WERI-Rb-1 (cell line): ENCODE measurements at regions not wholly inside any gene's neighbourhood (a gene's known extent, or its start where the extent isn't known, plus 50 kb on each side); places are given as distances from the start of the nearest gene placed in this dataset.

ENCODE experiments used
- DNase-seq: peaks from one replicate; pipeline ENCODE4 v3.0.0-alpha.2; 2020
- H3K27ac ChIP-seq: fragments of 250-450 bp; sonication (Bioruptor Pico); 2 replicates; pipeline ENCODE4 v1.5.1; 2020; ENCODE audit warnings: mild to moderate bottlenecking, moderate library complexity
- H3K27me3 ChIP-seq: fragments of 250-450 bp; sonication (Bioruptor Pico); 2 replicates; pipeline ENCODE4 v1.5.1; 2021; ENCODE audit warnings: mild to moderate bottlenecking, low read depth, moderate library complexity; ENCODE audit not compliant: insufficient read depth, severe bottlenecking
- H3K36me3 ChIP-seq: fragments of 250-450 bp; sonication (Bioruptor Pico); 2 replicates; pipeline ENCODE4 v1.5.1; 2020; ENCODE audit warnings: mild to moderate bottlenecking, moderate library complexity
- H3K4me3 ChIP-seq: 2 replicates; pipeline ENCODE4 v1.5.1; 2011; ENCODE audit warnings: low read depth, mild to moderate bottlenecking, control low read depth, low read length
- H3K9me3 ChIP-seq: fragments of 250-450 bp; sonication (Bioruptor Pico); 2 replicates; pipeline ENCODE4 v1.5.1; 2021; ENCODE audit warnings: mild to moderate bottlenecking, moderate library complexity; ENCODE audit not compliant: severe bottlenecking
- TF ChIP-seq, protein P1 (sequence below): IDR thresholded peaks from 2 replicates; pipeline ENCODE4 v1.5.1; 2011; ENCODE audit warnings: low read depth, mild to moderate bottlenecking, control low read depth, inconsistent platforms, low read length

- Histone ChIP-seq H3K27me3 (no peaks in the 10 kb centered on the region), H3K27ac (no peak overlapping the region), H3K36me3 (no peaks in the 10 kb centered on the region), H3K9me3 (no peaks in the 10 kb centered on the region), H3K4me3 (no peak overlapping the region)
- no peak for DNase-seq
- TF ChIP-seq, protein P1, sequence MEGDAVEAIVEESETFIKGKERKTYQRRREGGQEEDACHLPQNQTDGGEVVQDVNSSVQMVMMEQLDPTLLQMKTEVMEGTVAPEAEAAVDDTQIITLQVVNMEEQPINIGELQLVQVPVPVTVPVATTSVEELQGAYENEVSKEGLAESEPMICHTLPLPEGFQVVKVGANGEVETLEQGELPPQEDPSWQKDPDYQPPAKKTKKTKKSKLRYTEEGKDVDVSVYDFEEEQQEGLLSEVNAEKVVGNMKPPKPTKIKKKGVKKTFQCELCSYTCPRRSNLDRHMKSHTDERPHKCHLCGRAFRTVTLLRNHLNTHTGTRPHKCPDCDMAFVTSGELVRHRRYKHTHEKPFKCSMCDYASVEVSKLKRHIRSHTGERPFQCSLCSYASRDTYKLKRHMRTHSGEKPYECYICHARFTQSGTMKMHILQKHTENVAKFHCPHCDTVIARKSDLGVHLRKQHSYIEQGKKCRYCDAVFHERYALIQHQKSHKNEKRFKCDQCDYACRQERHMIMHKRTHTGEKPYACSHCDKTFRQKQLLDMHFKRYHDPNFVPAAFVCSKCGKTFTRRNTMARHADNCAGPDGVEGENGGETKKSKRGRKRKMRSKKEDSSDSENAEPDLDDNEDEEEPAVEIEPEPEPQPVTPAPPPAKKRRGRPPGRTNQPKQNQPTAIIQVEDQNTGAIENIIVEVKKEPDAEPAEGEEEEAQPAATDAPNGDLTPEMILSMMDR: no peak
These were observed 369.8 kb downstream of the SV2B start for GRCh38 chr15:91469632-91470567.

GRCh38 chr15:91471468-91471867 is 371.4 kb downstream of the SV2B start:
- Histone ChIP-seq H3K9me3 (no peaks in the 10 kb centered on the region), H3K27ac (no peak overlapping the region), H3K4me3 (no peak overlapping the region), H3K36me3 (no peaks in the 10 kb centered on the region), H3K27me3 (no peaks in the 10 kb centered on the region)
- DNase-seq: no peak
- TF ChIP-seq, protein P1: no peak

DNA sequence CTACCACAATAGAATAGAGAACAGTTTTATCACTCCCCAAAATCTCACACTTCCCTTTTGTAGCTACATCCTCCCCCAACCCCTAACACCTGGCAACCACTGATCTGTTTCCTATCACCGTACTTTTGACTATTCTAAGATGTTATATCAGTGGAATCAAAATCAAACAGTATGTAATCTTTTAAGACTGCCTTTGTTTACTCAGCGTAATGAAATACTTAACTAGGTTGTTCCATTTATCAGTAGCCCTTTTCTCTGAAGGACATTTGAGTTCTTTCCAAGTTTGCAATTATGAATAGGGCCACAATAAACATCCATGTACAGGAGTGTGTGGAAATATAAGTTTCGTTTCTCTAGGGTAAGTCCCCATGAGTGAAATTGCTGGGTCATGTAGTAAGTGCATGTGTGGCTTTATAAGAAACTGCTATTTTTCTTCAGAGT is 372.3 kb downstream of the SV2B start:
- Histone ChIP-seq H3K9me3 (no peaks in the 10 kb centered on the region), H3K4me3 (no peak overlapping the region), H3K27ac (no peak overlapping the region), H3K36me3 (no peaks in the 10 kb centered on the region), H3K27me3 (no peaks in the 10 kb centered on the region)
- DNase-seq: no peak
- TF ChIP-seq, protein P1: no peak

DNA sequence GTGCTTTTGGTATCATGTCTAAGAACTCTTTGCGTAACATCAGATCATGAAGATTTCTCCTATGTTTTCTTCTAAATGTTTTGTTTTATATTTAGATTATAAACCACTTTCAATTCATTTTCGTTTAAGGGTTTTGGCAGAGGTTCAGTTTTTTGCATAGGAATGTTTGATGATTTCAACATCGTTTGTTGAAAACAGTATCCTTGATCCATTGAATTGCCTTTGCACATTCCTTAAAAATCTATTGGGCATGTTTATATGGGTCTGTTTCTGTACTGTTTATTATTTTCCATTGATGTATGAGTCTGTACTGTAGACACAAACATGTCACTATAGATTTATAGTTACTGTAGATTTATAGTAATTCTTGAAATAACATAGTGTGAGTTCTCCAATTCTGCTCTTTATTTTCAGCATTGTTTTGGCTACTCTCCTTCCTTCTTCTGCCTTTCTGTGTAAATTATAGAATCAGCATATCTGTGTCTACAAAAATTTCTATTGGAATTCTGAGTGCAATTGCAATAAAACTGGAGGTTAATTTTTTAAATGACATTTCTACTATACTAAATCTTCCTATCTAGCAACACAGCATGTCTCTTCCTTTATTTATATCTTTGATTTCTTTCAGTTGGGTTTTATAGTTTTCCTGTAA is 374.0 kb downstream of the SV2B start:
- Histone ChIP-seq H3K27ac (no peak overlapping the region), H3K9me3 (no peaks in the 10 kb centered on the region), H3K27me3 (no peaks in the 10 kb centered on the region), H3K36me3 (no peaks in the 10 kb centered on the region), H3K4me3 (no peak overlapping the region)
- TF ChIP-seq, protein P1: no peak
- no peak for DNase-seq

DNA sequence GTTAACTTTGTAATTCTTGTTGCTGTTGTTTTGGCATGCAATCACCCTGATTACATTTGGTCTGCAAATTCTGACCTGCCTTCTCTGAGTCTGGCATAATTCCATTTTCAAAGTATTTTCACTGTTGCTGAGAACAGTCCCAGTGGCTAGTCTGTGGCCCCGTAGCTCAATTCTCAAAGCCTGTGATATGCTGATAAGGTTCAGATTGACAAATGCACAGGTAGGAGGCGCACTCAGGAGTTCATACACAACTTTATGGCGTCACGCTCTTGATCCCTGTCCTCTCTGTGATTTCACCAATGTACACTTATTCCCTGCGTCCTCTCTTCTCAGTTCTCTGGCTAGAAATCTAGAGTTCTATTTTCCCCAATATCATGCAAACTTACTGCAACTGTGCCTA is 376.6 kb upstream of the SLCO3A1 start:
- no peaks in the 10 kb centered on the region for H3K9me3 ChIP-seq
- no peak overlapping the region for H3K27ac ChIP-seq
- no peaks in the 10 kb centered on the region for H3K36me3 ChIP-seq
- no peak overlapping the region for H3K4me3 ChIP-seq
- no peaks in the 10 kb centered on the region for H3K27me3 ChIP-seq
- DNase-seq: no peak
- TF ChIP-seq, protein P1: no peak
